NCI-H2196 (cell line): ENCODE measurements at regions not wholly inside any gene's neighbourhood (a gene's known extent, or its start where the extent isn't known, plus 50 kb on each side); places are given as distances from the start of the nearest gene placed in this dataset.
"Not testable (repeated sequence)": the region's sequence is repeated elsewhere in the genome, so short reads cannot be mapped to it uniquely, and the experiment has no call there.

Experiments
- DNase-seq: peaks from one replicate; lab custom pipeline; 2025; ENCODE audit not compliant: unreplicated experiment; lab: John Stamatoyannopoulos, UW

GRCh38 chr5:162603443-162604070, 536.0 kb downstream of the GABRG2 start:
- DNase-seq: no peak

- DNase-seq: no peak
These were observed 540.3 kb downstream of the GABRG2 start for GRCh38 chr5:162607879-162608278.

GRCh38 chr5:162621726-162622263, 554.2 kb downstream of the GABRG2 start:
- DNase-seq: not testable (repeated sequence)

- DNase-seq: no peak
These were observed 556.5 kb downstream of the GABRG2 start for GRCh38 chr5:162624110-162624509.

- DNase-seq: no peak
These were observed 569.9 kb downstream of the GABRG2 start for GRCh38 chr5:162637481-162637880.

- DNase-seq: no peak
These were observed 571.3 kb downstream of the GABRG2 start for GRCh38 chr5:162638849-162639248.

- no peak for DNase-seq
These were observed 573.7 kb downstream of the GABRG2 start for GRCh38 chr5:162641142-162641813.

- DNase-seq: no peak
These were observed 587.3 kb downstream of the GABRG2 start for GRCh38 chr5:162654661-162655405.

GRCh38 chr5:162657076-162657475, 589.5 kb downstream of the GABRG2 start:
- no peak for DNase-seq

- DNase-seq: no peak
These were observed 597.3 kb downstream of the GABRG2 start for GRCh38 chr5:162664846-162665245.

- no peak for DNase-seq
These were observed 601.4 kb downstream of the GABRG2 start for GRCh38 chr5:162668926-162669325.

GRCh38 chr5:162672061-162672460, 604.5 kb downstream of the GABRG2 start:
- no peak for DNase-seq

GRCh38 chr5:162683284-162683683, 615.7 kb downstream of the GABRG2 start:
- DNase-seq: no peak

- DNase-seq: no peak
These were observed 616.6 kb downstream of the GABRG2 start for GRCh38 chr5:162684145-162684544.

- no peak for DNase-seq
These were observed 617.7 kb downstream of the GABRG2 start for GRCh38 chr5:162685302-162685701.

GRCh38 chr5:162696272-162696671, 628.7 kb downstream of the GABRG2 start:
- DNase-seq: not testable (repeated sequence)

GRCh38 chr5:162699361-162699760, 631.8 kb downstream of the GABRG2 start:
- DNase-seq: no peak

GRCh38 chr5:162703914-162704313, 636.3 kb downstream of the GABRG2 start:
- DNase-seq: no peak

- DNase-seq: no peak
These were observed 643.7 kb downstream of the GABRG2 start for GRCh38 chr5:162711244-162711643.

GRCh38 chr5:162719720-162720119, 652.1 kb downstream of the GABRG2 start:
- no peak for DNase-seq

- no peak for DNase-seq
These were observed 653.6 kb downstream of the GABRG2 start for GRCh38 chr5:162721125-162721524.

- DNase-seq: no peak
These were observed 684.8 kb upstream of the CCNG1 start for GRCh38 chr5:162752612-162753011.
